ENCODE measurements at regions not wholly inside any gene's neighbourhood (a gene's known extent, or its start where the extent isn't known, plus 50 kb on each side); places are given as distances from the start of the nearest gene placed in this dataset.

- Mint-ChIP-seq H3K27ac (no peak overlapping the region), H3K4me1 (ENCODE audit: low read depth) (no peaks in the 10 kb centered on the region), H3K27me3 (no peaks in the 10 kb centered on the region), H3K4me3 (ENCODE audit: low read depth) (no peak overlapping the region), H3K9me3 (ENCODE audit: low read depth) (peaks cover 10% of the 10 kb centered on the region), H3K36me3 (ENCODE audit: insufficient read depth) (no peaks in the 10 kb centered on the region)
- TF ChIP-seq CTCF (IDR thresholded peaks at IDR 0.05; ENCODE audit: unreplicated experiment): no peak
- DNase-seq (ENCODE audit: low spot score, unreplicated experiment): no peak
Observed at GRCh38 chr1:208874915-208875314, 630.7 kb upstream of the PLXNA2 start.

- TF ChIP-seq CTCF (IDR thresholded peaks at IDR 0.05; ENCODE audit: unreplicated experiment): no peak
- Mint-ChIP-seq H3K4me3 (ENCODE audit: low read depth) (no peak overlapping the region), H3K27me3 (no peaks in the 10 kb centered on the region), H3K36me3 (ENCODE audit: insufficient read depth) (no peaks in the 10 kb centered on the region), H3K4me1 (ENCODE audit: low read depth) (no peaks in the 10 kb centered on the region), H3K9me3 (ENCODE audit: low read depth) (peaks cover 1% of the 10 kb centered on the region), H3K27ac (no peak overlapping the region)
- DNase-seq (ENCODE audit: low spot score, unreplicated experiment): no peak
Observed at GRCh38 chr1:208879022-208879421, 634.8 kb upstream of the PLXNA2 start.

- no peak for DNase-seq (ENCODE audit: low spot score, unreplicated experiment)
- H3K27me3 Mint-ChIP-seq: no peaks in the 10 kb centered on the region
- peaks cover 2% of the 10 kb centered on the region for H3K4me1 Mint-ChIP-seq (ENCODE audit: low read depth)
- no peak overlapping the region for H3K27ac Mint-ChIP-seq
- no peaks in the 10 kb centered on the region for H3K36me3 Mint-ChIP-seq (ENCODE audit: insufficient read depth)
- H3K9me3 Mint-ChIP-seq (ENCODE audit: low read depth): no peaks in the 10 kb centered on the region
- no peak for TF ChIP-seq CTCF (IDR thresholded peaks at IDR 0.05; ENCODE audit: unreplicated experiment)
- no peak overlapping the region for H3K4me3 Mint-ChIP-seq (ENCODE audit: low read depth)
Observed at GRCh38 chr1:208880433-208881100, 636.4 kb upstream of the PLXNA2 start.

- H3K36me3 Mint-ChIP-seq (ENCODE audit: insufficient read depth): no peaks in the 10 kb centered on the region
- no peak overlapping the region for H3K27ac Mint-ChIP-seq
- no peaks in the 10 kb centered on the region for H3K27me3 Mint-ChIP-seq
- peaks cover 2% of the 10 kb centered on the region for H3K4me1 Mint-ChIP-seq (ENCODE audit: low read depth)
- H3K9me3 Mint-ChIP-seq (ENCODE audit: low read depth): no peaks in the 10 kb centered on the region
- TF ChIP-seq CTCF (IDR thresholded peaks at IDR 0.05; ENCODE audit: unreplicated experiment): no peak
- no peak for DNase-seq (ENCODE audit: low spot score, unreplicated experiment)
- H3K4me3 Mint-ChIP-seq (ENCODE audit: low read depth): no peak overlapping the region
Observed at GRCh38 chr1:208885060-208885459, 640.9 kb upstream of the PLXNA2 start.

GRCh38 chr1:208885650-208886049 lies 641.5 kb upstream of the PLXNA2 start:
- DNase-seq (ENCODE audit: low spot score, unreplicated experiment): no peak
- peaks cover 2% of the 10 kb centered on the region for H3K4me1 Mint-ChIP-seq (ENCODE audit: low read depth)
- H3K27me3 Mint-ChIP-seq: no peaks in the 10 kb centered on the region
- H3K27ac Mint-ChIP-seq: no peak overlapping the region
- no peaks in the 10 kb centered on the region for H3K36me3 Mint-ChIP-seq (ENCODE audit: insufficient read depth)
- no peak for TF ChIP-seq CTCF (IDR thresholded peaks at IDR 0.05; ENCODE audit: unreplicated experiment)
- no peak overlapping the region for H3K4me3 Mint-ChIP-seq (ENCODE audit: low read depth)
- no peaks in the 10 kb centered on the region for H3K9me3 Mint-ChIP-seq (ENCODE audit: low read depth)
